ENCODE measurements at regions not wholly inside any gene's neighbourhood (a gene's known extent, or its start where the extent isn't known, plus 50 kb on each side); places are given as distances from the start of the nearest gene placed in this dataset.

GRCh38 chr6:138017166-138017757, 90.0 kb downstream of the PERP start:
- H2AFZ ChIP-seq (ENCODE audit: low read length) = no peak overlapping the region
- H3K4me3 ChIP-seq (ENCODE audit: low read length) = no peak overlapping the region
- H3K9me2 ChIP-seq (replicated peaks; ENCODE audit: low read length) = no peaks in the 10 kb centered on the region
- no peaks in the 10 kb centered on the region for H3K4me1 ChIP-seq (ENCODE audit: insufficient read depth, low read length)
- ChIA-PET POLR2A (ENCODE audit: unreplicated experiment) (no interaction called here), CTCF (no interaction called here)
- no peaks in the 10 kb centered on the region for H4K20me1 ChIP-seq (ENCODE audit: low read length)
- H3K79me2 ChIP-seq (ENCODE audit: low read length) = no peaks in the 10 kb centered on the region
- H3F3A ChIP-seq (ENCODE audit: low read length, unreplicated experiment) = no peaks in the 10 kb centered on the region
- no peaks in the 10 kb centered on the region for H3K27me3 ChIP-seq (ENCODE audit: low read length)
- H3K9me3 ChIP-seq (ENCODE audit: low read length) = no peaks in the 10 kb centered on the region
- H3K36me3 ChIP-seq (ENCODE audit: low read depth, low read length) = no peaks in the 10 kb centered on the region
- no peak overlapping the region for H3K27ac ChIP-seq (ENCODE audit: low read length)
- TF ChIP-seq EZH2phosphoT487 (IDR thresholded peaks at IDR 0.05; ENCODE audit: borderline replicate concordance, low read length) (no peak), EZH2 (IDR thresholded peaks at IDR 0.05; ENCODE audit: low read length, unreplicated experiment) (no peak), CTCF (conservative IDR thresholded peaks at IDR 0.05; ENCODE audit: low read depth, low read length) (no peak)
- H3K9ac ChIP-seq (ENCODE audit: low read length) = no peak overlapping the region
- intact Hi-C loops (cut with micrococcal nuclease) = no loop called here
- DNase-seq (no peak), ATAC-seq (no peak)
- no TSS peak for BruUV-seq (replicated peaks)
- no peak overlapping the region for H3K4me2 ChIP-seq (ENCODE audit: low read length)

GRCh38 chr6:138018297-138018696, 88.9 kb downstream of the PERP start:
- H3K4me2 ChIP-seq (ENCODE audit: low read length) = no peak overlapping the region
- no peaks in the 10 kb centered on the region for H3K9me3 ChIP-seq (ENCODE audit: low read length)
- intact Hi-C loops (cut with micrococcal nuclease) = no loop called here
- H3K27ac ChIP-seq (ENCODE audit: low read length) = no peak overlapping the region
- H3F3A ChIP-seq (ENCODE audit: low read length, unreplicated experiment) = no peaks in the 10 kb centered on the region
- ATAC-seq = no peak
- DNase-seq = no peak
- CTCF ChIA-PET = no interaction called here
- no peaks in the 10 kb centered on the region for H4K20me1 ChIP-seq (ENCODE audit: low read length)
- no peaks in the 10 kb centered on the region for H3K36me3 ChIP-seq (ENCODE audit: low read depth, low read length)
- H3K27me3 ChIP-seq (ENCODE audit: low read length) = no peaks in the 10 kb centered on the region
- H3K9ac ChIP-seq (ENCODE audit: low read length) = no peak overlapping the region
- no peaks in the 10 kb centered on the region for H3K4me1 ChIP-seq (ENCODE audit: insufficient read depth, low read length)
- POLR2A ChIA-PET (ENCODE audit: unreplicated experiment) = no interaction called here
- H3K9me2 ChIP-seq (replicated peaks; ENCODE audit: low read length) = no peaks in the 10 kb centered on the region
- no TSS peak for BruUV-seq (replicated peaks)
- H3K79me2 ChIP-seq (ENCODE audit: low read length) = no peaks in the 10 kb centered on the region
- H2AFZ ChIP-seq (ENCODE audit: low read length) = no peak overlapping the region
- H3K4me3 ChIP-seq (ENCODE audit: low read length) = no peak overlapping the region
- TF ChIP-seq EZH2 (IDR thresholded peaks at IDR 0.05; ENCODE audit: low read length, unreplicated experiment) = no peak
- TF ChIP-seq EZH2phosphoT487 (IDR thresholded peaks at IDR 0.05; ENCODE audit: borderline replicate concordance, low read length) = no peak
- TF ChIP-seq CTCF (conservative IDR thresholded peaks at IDR 0.05; ENCODE audit: low read depth, low read length) = no peak

- TF ChIP-seq EZH2phosphoT487 (IDR thresholded peaks at IDR 0.05; ENCODE audit: borderline replicate concordance, low read length) = no peak
- intact Hi-C loops (cut with micrococcal nuclease) = no loop called here
- Histone ChIP-seq H2AFZ (ENCODE audit: low read length) (no peak overlapping the region), H3K9me3 (ENCODE audit: low read length) (no peaks in the 10 kb centered on the region), H3K9me2 (replicated peaks; ENCODE audit: low read length) (no peaks in the 10 kb centered on the region), H3K27me3 (ENCODE audit: low read length) (no peaks in the 10 kb centered on the region), H3K4me3 (ENCODE audit: low read length) (no peak overlapping the region), H3K4me1 (ENCODE audit: insufficient read depth, low read length) (peaks cover 5% of the 10 kb centered on the region; the same call in 1 of the 2 replicates), H3K4me2 (ENCODE audit: low read length) (no peak overlapping the region), H3K27ac (ENCODE audit: low read length) (no peak overlapping the region), H3K36me3 (ENCODE audit: low read depth, low read length) (no peaks in the 10 kb centered on the region), H3F3A (ENCODE audit: low read length, unreplicated experiment) (no peaks in the 10 kb centered on the region), H4K20me1 (ENCODE audit: low read length) (no peaks in the 10 kb centered on the region), H3K79me2 (ENCODE audit: low read length) (no peaks in the 10 kb centered on the region), H3K9ac (ENCODE audit: low read length) (no peak overlapping the region)
- DNase-seq = no peak
- no TSS peak for BruUV-seq (replicated peaks)
- CTCF ChIA-PET = no interaction called here
- POLR2A ChIA-PET (ENCODE audit: unreplicated experiment) = no interaction called here
- no peak for ATAC-seq
These were observed 81.7 kb downstream of the PERP start for GRCh38 chr6:138025528-138025978.
